Liver (tissue), 8 donors: ENCODE measurements at regions not wholly inside any gene's neighbourhood (a gene's known extent, or its start where the extent isn't known, plus 50 kb on each side); places are given as distances from the start of the nearest gene placed in this dataset.

Source experiments
- DNase-seq: peaks from one replicate; pipeline ENCODE4 v3.0.0-alpha.2; 2017; ENCODE audit warnings: low spot score
- H3K27ac ChIP-seq, 2 donors: one replicate each; pipeline ENCODE4 v1.7.0; 2013; ENCODE audit warnings: inconsistent platforms in 2 of 2, low read length in 2 of 2, control low read depth in 1 of 2, low read depth in 1 of 2, mild to moderate bottlenecking in 1 of 2
- H3K27me3 ChIP-seq, 4 donors: one replicate each; pipeline versions ENCODE4 v1.6.1 to v1.7.0; 2013; ENCODE audit warnings: low read length in 3 of 4, inconsistent platforms in 1 of 4, mild to moderate bottlenecking in 1 of 4, moderate library complexity in 1 of 4; ENCODE audit not compliant: control insufficient read depth in 4 of 4, insufficient read depth in 4 of 4
- H3K36me3 ChIP-seq, 4 donors: one replicate each; pipeline versions ENCODE4 v1.6.1 to v1.7.0; 2013; ENCODE audit warnings: low read length in 3 of 4, mild to moderate bottlenecking in 3 of 4, low read depth in 1 of 4, moderate library complexity in 1 of 4; ENCODE audit not compliant: control insufficient read depth in 4 of 4, insufficient read depth in 3 of 4
- H3K4me1 ChIP-seq, 4 donors: one replicate each; pipeline versions ENCODE4 v1.6.1 to v1.7.0; 2013; ENCODE audit warnings: low read length in 3 of 4, mild to moderate bottlenecking in 3 of 4, moderate library complexity in 1 of 4; ENCODE audit not compliant: control insufficient read depth in 4 of 4, insufficient read depth in 4 of 4
- H3K4me3 ChIP-seq, 3 donors: one replicate each; pipeline versions ENCODE4 v1.6.1 to v1.7.0; 2013; ENCODE audit warnings: low read length in 3 of 3, control low read depth in 1 of 3, low read depth in 1 of 3, mild to moderate bottlenecking in 1 of 3
- H3K9ac ChIP-seq, 2 donors: one replicate each; pipeline ENCODE4 v1.7.0; 2013; ENCODE audit warnings: low read length in 2 of 2, mild to moderate bottlenecking in 2 of 2, moderate library complexity in 2 of 2, control low read depth in 1 of 2, low read depth in 1 of 2
- H3K9me3 ChIP-seq, 4 donors: one replicate each; pipeline versions ENCODE4 v1.6.1 to v1.7.0; 2013; ENCODE audit warnings: low read length in 3 of 4; ENCODE audit not compliant: control insufficient read depth in 4 of 4
- FOXA1 ChIP-seq: IDR thresholded peaks from 2 replicates; pipeline ENCODE4 v1.6.1; 2016; ENCODE audit warnings: antibody characterized with exemption
- FOXA2 ChIP-seq: IDR thresholded peaks from 2 replicates; pipeline ENCODE4 v1.6.1; 2016; ENCODE audit warnings: antibody characterized with exemption
- GABPA ChIP-seq, 2 donors: IDR thresholded peaks in 1 of 2; conservative IDR thresholded peaks in 1 of 2; 2 replicates each; pipeline ENCODE4 v1.6.1; 2016; ENCODE audit warnings: antibody characterized with exemption in 2 of 2, mild to moderate bottlenecking in 1 of 2, moderate library complexity in 1 of 2
- HNF4A ChIP-seq, 2 donors: conservative IDR thresholded peaks; 2 replicates each; pipeline ENCODE4 v1.6.1; 2016; ENCODE audit warnings: antibody characterized with exemption in 2 of 2, mild to moderate bottlenecking in 2 of 2
- HNF4G ChIP-seq: IDR thresholded peaks from 2 replicates; pipeline ENCODE4 v1.6.1; 2016; ENCODE audit warnings: antibody characterized with exemption
- NR2F2 ChIP-seq: IDR thresholded peaks from 2 replicates; pipeline ENCODE4 v1.6.1; 2016; ENCODE audit warnings: antibody characterized with exemption
- RAD21 ChIP-seq, 2 donors: IDR thresholded peaks; 2 replicates each; pipeline ENCODE4 v1.6.1; 2016; ENCODE audit warnings: antibody characterized with exemption in 2 of 2, mild to moderate bottlenecking in 2 of 2
- RXRA ChIP-seq, 2 donors: IDR thresholded peaks; 2 replicates each; pipeline ENCODE4 v1.6.1; 2017 to 2018; ENCODE audit warnings: antibody characterized with exemption in 2 of 2, mild to moderate bottlenecking in 1 of 2
- SP1 ChIP-seq: IDR thresholded peaks from 2 replicates; pipeline ENCODE4 v1.6.1; 2018; ENCODE audit warnings: antibody characterized with exemption, mild to moderate bottlenecking
- TAF1 ChIP-seq: conservative IDR thresholded peaks from 2 replicates; pipeline ENCODE4 v1.6.1; 2016; ENCODE audit warnings: antibody characterized with exemption, mild to moderate bottlenecking
- YY1 ChIP-seq: IDR thresholded peaks from 2 replicates; pipeline ENCODE4 v1.6.1; 2016; ENCODE audit warnings: antibody characterized with exemption, mild to moderate bottlenecking
- WGBS: extraction: QIAGEN DNeasy Blood & Tissue Kit; methylation state at CpG from one replicate; pipeline ENCODE4 v1.1.7; 2013; 5-methylcytosine and 5-hydroxymethylcytosine counted together
- TF ChIP-seq, protein P1 (sequence below): IDR thresholded peaks from 2 replicates; pipeline ENCODE4 v1.6.1; 2016; ENCODE audit warnings: antibody characterized with exemption
- TF ChIP-seq, protein P2 (sequence below): fragments of 150-350 bp; IDR thresholded peaks from 2 replicates; pipeline ENCODE4 v1.5.1; 2017; ENCODE audit warnings: improper control_type of control experiment, low read depth, low read length; ENCODE audit not compliant: missing input control
- TF ChIP-seq, protein P3 (sequence below): IDR thresholded peaks from 2 replicates; pipeline ENCODE4 v1.6.1; 2016; ENCODE audit warnings: antibody characterized with exemption, mild to moderate bottlenecking
- TF ChIP-seq, protein P4 (sequence below): IDR thresholded peaks from 2 replicates; pipeline ENCODE4 v1.6.1; 2016; ENCODE audit warnings: antibody characterized with exemption
- donor health status: healthy.
- donor health status: healthy.
- donor health status: healthy.
- donor health status: healthy.
- donor health status: healthy.

DNA sequence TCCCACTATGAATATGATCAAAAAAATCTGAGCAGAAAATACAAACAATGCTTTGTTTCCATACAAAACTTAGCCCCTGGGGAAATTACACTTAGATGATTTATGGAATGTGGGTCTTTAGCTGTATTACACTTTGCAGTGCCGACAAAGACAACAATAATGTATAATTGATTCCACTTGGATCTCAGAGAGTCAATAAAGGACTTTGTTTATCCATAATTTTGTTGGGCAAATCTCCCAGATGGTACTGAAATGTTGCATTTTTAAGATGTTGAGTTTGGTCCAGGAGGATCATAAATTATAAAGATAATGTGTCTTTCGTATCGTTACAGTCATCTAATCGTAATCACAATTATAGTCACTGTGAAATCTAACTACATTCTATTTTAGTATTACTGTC is 66.9 kb upstream of the DOCK1 start:
- WGBS: 76% methylated on average over 4 of the region's 4 CpGs
- Histone ChIP-seq H3K4me3 (no peak overlapping the region), H3K9ac (no peak overlapping the region), H3K9me3 (no peaks in the 10 kb centered on the region), H3K36me3 (no peaks in the 10 kb centered on the region), H3K27me3 (peaks cover 0 to 8% (median 0%) of the 10 kb centered on the region in 4 donors), H3K4me1 (no peaks in the 10 kb centered on the region), H3K27ac (no peak overlapping the region)
- no peak for DNase-seq
- TF ChIP-seq, protein P1, sequence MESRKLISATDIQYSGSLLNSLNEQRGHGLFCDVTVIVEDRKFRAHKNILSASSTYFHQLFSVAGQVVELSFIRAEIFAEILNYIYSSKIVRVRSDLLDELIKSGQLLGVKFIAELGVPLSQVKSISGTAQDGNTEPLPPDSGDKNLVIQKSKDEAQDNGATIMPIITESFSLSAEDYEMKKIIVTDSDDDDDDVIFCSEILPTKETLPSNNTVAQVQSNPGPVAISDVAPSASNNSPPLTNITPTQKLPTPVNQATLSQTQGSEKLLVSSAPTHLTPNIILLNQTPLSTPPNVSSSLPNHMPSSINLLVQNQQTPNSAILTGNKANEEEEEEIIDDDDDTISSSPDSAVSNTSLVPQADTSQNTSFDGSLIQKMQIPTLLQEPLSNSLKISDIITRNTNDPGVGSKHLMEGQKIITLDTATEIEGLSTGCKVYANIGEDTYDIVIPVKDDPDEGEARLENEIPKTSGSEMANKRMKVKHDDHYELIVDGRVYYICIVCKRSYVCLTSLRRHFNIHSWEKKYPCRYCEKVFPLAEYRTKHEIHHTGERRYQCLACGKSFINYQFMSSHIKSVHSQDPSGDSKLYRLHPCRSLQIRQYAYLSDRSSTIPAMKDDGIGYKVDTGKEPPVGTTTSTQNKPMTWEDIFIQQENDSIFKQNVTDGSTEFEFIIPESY: no peak
- TF ChIP-seq NR2F2: no peak
- TF ChIP-seq RXRA (IDR thresholded peaks at IDR 0.05): no peak
- TF ChIP-seq, protein P2, sequence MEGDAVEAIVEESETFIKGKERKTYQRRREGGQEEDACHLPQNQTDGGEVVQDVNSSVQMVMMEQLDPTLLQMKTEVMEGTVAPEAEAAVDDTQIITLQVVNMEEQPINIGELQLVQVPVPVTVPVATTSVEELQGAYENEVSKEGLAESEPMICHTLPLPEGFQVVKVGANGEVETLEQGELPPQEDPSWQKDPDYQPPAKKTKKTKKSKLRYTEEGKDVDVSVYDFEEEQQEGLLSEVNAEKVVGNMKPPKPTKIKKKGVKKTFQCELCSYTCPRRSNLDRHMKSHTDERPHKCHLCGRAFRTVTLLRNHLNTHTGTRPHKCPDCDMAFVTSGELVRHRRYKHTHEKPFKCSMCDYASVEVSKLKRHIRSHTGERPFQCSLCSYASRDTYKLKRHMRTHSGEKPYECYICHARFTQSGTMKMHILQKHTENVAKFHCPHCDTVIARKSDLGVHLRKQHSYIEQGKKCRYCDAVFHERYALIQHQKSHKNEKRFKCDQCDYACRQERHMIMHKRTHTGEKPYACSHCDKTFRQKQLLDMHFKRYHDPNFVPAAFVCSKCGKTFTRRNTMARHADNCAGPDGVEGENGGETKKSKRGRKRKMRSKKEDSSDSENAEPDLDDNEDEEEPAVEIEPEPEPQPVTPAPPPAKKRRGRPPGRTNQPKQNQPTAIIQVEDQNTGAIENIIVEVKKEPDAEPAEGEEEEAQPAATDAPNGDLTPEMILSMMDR: no peak
- no peak for TF ChIP-seq YY1
- TF ChIP-seq HNF4A (conservative IDR thresholded peaks at IDR 0.05): no peak
- TF ChIP-seq FOXA2: no peak
- no peak for TF ChIP-seq TAF1
- no peak for TF ChIP-seq GABPA (IDR thresholded peaks at IDR 0.05 in 1 of 2, conservative IDR thresholded peaks at IDR 0.05 in 1 of 2)

DNA sequence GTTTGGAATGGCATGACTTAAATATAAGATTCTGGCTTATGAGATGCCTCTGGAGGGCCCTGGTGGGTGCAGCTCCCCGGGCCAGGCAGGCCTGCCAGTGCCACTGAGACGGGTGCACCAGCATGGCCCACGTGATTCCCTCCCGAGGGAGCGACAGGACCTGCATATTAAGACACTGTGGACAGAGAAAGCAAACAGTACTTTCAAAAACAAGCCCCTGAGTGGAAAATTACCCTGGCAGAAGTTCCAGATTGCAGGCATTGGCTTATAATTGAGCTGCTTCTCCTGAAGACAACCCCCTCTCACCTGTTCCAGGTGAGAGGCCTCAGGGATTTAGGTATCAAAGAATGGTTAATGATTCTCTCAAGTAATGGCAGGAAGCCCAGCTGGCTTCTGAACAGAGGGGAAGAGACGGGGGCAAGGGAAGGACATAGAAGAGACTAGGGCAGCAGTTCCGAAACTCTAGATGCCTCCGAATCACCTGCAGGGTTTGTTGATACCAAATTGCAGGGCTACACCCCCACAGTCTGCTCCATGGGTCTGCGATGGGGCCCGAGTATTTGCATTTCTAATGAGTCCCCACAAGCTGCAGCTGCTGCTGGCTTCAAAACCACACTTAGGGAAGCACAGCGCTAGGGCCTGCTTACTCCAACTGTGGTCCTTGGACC is 66.0 kb upstream of the DOCK1 start:
- Histone ChIP-seq H3K4me3 (no peak overlapping the region), H3K36me3 (no peaks in the 10 kb centered on the region), H3K9me3 (no peaks in the 10 kb centered on the region), H3K9ac (no peak overlapping the region), H3K4me1 (no peaks in the 10 kb centered on the region), H3K27me3 (peaks cover 0 to 4% (median 0%) of the 10 kb centered on the region in 4 donors), H3K27ac (no peak overlapping the region)
- WGBS: 27% methylated on average over 11 of the region's 11 CpGs
- no peak for DNase-seq
- TF ChIP-seq SP1: peak; percentile 29
- no peak for TF ChIP-seq RAD21 (IDR thresholded peaks at IDR 0.05)
- TF ChIP-seq HNF4G: no peak

DNA sequence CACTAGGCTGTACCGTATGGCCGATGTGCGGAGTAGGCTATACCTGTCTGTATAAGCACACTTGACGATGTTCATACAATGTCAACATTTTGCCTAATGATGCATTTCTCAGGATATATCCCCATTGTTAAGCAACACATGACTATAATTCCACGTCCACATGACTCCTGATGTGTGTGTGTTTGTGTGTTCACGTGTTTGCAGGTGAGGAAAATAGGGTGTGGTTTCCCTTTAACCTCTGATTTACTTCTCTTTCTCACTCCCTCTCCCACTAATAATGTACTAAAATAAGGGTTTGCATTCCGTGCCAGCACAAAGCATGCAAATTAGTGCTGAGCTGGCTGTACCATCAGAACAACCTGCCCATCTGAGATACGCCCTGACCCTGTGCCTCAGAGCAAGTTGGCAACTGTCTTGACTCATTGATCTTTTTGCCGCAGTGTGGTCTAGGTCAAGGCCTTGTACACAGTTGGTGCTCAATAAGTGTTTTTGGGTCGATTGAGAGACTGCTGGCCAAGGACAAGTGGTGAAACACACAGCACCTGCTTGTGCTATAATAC is 64.6 kb upstream of the DOCK1 start:
- H3K4me1 ChIP-seq: no peaks in the 10 kb centered on the region
- no peak overlapping the region for H3K9ac ChIP-seq
- no peak overlapping the region for H3K4me3 ChIP-seq
- DNase-seq: no peak
- no peak overlapping the region for H3K27ac ChIP-seq
- no peaks in the 10 kb centered on the region for H3K9me3 ChIP-seq
- TF ChIP-seq, protein P3, sequence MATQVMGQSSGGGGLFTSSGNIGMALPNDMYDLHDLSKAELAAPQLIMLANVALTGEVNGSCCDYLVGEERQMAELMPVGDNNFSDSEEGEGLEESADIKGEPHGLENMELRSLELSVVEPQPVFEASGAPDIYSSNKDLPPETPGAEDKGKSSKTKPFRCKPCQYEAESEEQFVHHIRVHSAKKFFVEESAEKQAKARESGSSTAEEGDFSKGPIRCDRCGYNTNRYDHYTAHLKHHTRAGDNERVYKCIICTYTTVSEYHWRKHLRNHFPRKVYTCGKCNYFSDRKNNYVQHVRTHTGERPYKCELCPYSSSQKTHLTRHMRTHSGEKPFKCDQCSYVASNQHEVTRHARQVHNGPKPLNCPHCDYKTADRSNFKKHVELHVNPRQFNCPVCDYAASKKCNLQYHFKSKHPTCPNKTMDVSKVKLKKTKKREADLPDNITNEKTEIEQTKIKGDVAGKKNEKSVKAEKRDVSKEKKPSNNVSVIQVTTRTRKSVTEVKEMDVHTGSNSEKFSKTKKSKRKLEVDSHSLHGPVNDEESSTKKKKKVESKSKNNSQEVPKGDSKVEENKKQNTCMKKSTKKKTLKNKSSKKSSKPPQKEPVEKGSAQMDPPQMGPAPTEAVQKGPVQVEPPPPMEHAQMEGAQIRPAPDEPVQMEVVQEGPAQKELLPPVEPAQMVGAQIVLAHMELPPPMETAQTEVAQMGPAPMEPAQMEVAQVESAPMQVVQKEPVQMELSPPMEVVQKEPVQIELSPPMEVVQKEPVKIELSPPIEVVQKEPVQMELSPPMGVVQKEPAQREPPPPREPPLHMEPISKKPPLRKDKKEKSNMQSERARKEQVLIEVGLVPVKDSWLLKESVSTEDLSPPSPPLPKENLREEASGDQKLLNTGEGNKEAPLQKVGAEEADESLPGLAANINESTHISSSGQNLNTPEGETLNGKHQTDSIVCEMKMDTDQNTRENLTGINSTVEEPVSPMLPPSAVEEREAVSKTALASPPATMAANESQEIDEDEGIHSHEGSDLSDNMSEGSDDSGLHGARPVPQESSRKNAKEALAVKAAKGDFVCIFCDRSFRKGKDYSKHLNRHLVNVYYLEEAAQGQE: no peak
- TF ChIP-seq SP1 (no peak), RXRA (IDR thresholded peaks at IDR 0.05) (no peak), FOXA1 (no peak), HNF4A (conservative IDR thresholded peaks at IDR 0.05) (no peak), RAD21 (IDR thresholded peaks at IDR 0.05) (no peak)
- TF ChIP-seq, protein P4, sequence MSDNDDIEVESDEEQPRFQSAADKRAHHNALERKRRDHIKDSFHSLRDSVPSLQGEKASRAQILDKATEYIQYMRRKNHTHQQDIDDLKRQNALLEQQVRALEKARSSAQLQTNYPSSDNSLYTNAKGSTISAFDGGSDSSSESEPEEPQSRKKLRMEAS: no peak
- TF ChIP-seq, protein P1: no peak
- peaks cover 0 to 2% (median 0%) of the 10 kb centered on the region in 4 donors for H3K27me3 ChIP-seq
- 69% methylated on average over 10 of the region's 10 CpGs for whole genome bisulfite sequencing
- no peaks in the 10 kb centered on the region for H3K36me3 ChIP-seq
